Loucy (cell line): ENCODE measurements at regions not wholly inside any gene's neighbourhood (a gene's known extent, or its start where the extent isn't known, plus 50 kb on each side); places are given as distances from the start of the nearest gene placed in this dataset.

Experiments used
- EZH2phosphoT487 ChIP-seq: fragments of 200-600 bp; IDR thresholded peaks from 2 replicates; pipeline ENCODE4 v1.6.1; 2018; ENCODE audit warnings: antibody characterized with exemption, mild to moderate bottlenecking, moderate library complexity, borderline replicate concordance
- TF ChIP-seq, protein P1 (sequence below): fragments of 200-600 bp; sonication (generic); conservative IDR thresholded peaks from 2 replicates; pipeline ENCODE4 v1.5.1; 2014; ENCODE audit warnings: mild to moderate bottlenecking, antibody characterized with exemption, low read length

DNA sequence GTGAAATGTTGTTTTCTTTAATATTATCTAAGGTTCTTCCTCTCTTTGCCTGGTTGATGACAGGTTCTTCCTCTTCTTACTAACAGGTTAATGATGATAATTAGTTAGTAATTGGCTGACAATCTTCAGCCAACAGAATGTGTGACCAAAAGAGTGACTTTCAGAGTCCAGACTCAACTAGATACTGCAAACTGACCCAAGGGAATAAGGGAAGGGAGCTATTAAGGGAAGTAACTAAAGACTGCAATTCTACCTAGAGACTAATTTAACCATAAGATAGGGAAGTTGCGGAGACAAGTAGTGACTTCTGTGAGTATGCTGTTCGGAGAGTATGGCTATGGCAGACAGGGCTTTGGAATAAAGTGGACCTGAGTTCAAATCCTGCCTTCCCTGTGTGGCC lies 127.3 kb upstream of the TACR1 start:
- TF ChIP-seq, protein P1, sequence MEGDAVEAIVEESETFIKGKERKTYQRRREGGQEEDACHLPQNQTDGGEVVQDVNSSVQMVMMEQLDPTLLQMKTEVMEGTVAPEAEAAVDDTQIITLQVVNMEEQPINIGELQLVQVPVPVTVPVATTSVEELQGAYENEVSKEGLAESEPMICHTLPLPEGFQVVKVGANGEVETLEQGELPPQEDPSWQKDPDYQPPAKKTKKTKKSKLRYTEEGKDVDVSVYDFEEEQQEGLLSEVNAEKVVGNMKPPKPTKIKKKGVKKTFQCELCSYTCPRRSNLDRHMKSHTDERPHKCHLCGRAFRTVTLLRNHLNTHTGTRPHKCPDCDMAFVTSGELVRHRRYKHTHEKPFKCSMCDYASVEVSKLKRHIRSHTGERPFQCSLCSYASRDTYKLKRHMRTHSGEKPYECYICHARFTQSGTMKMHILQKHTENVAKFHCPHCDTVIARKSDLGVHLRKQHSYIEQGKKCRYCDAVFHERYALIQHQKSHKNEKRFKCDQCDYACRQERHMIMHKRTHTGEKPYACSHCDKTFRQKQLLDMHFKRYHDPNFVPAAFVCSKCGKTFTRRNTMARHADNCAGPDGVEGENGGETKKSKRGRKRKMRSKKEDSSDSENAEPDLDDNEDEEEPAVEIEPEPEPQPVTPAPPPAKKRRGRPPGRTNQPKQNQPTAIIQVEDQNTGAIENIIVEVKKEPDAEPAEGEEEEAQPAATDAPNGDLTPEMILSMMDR, result no peak
- no peak for TF ChIP-seq EZH2phosphoT487
